ENCODE measurements at regions not wholly inside any gene's neighbourhood (a gene's known extent, or its start where the extent isn't known, plus 50 kb on each side); places are given as distances from the start of the nearest gene placed in this dataset.
A peak's percentile ranks its signal among the peaks of the same experiment; 100 is the strongest.

GRCh38 chr3:25906132-25906906 lies 116.4 kb downstream of the OXSM start:
- CTCF ChIA-PET, result interaction anchor here (1.0 to 1.9 kb wide), 3 partner anchors 16 to 258 kb away, joined by 3 to 8 read pairs (median 3); no protein-coding TSS in a partner anchor

GRCh38 chr3:25907081-25907480 lies 117.2 kb downstream of the OXSM start:
- ChIA-PET POLR2A (no interaction called here), CTCF (interaction anchor here (1.1 to 1.9 kb wide), 3 partner anchors 13 to 259 kb away, joined by 3 to 8 read pairs (median 3); no protein-coding TSS in a partner anchor)
- no peak for DNase-seq (ENCODE audit: extremely low spot score)
- TF ChIP-seq CTCF (IDR thresholded peaks at IDR 0.05; ENCODE audit: control extremely low read depth, extremely low read depth, low read depth, missing control alignments), result no peak

More at GRCh38 chr3:25906132-25906906, 116.4 kb downstream of the OXSM start:
- POLR2A ChIA-PET, result no interaction called here
- DNase-seq (ENCODE audit: extremely low spot score), result no peak
- no peak for TF ChIP-seq CTCF (IDR thresholded peaks at IDR 0.05; ENCODE audit: control extremely low read depth, extremely low read depth, low read depth, missing control alignments)

GRCh38 chr3:25910105-25910504 lies 120.2 kb downstream of the OXSM start:
- CTCF ChIA-PET, result interaction anchor here (1.1 to 2.6 kb wide), 4 partner anchors 16 to 263 kb away, joined by 3 to 12 read pairs (median 4); no protein-coding TSS in a partner anchor
- DNase-seq (ENCODE audit: extremely low spot score), result no peak
- POLR2A ChIA-PET, result no interaction called here
- no peak for TF ChIP-seq CTCF (IDR thresholded peaks at IDR 0.05; ENCODE audit: control extremely low read depth, extremely low read depth, low read depth, missing control alignments)

- no peak for DNase-seq (ENCODE audit: extremely low spot score)
- POLR2A ChIA-PET, result no interaction called here
- CTCF ChIA-PET, result interaction anchor here (0.7 to 2.6 kb wide), 11 partner anchors 10 to 263 kb away, joined by 3 to 12 read pairs (median 4); no protein-coding TSS in a partner anchor
- peak; percentile 44 for TF ChIP-seq CTCF (IDR thresholded peaks at IDR 0.05; ENCODE audit: control extremely low read depth, extremely low read depth, low read depth, missing control alignments)
These were observed 121.1 kb downstream of the OXSM start for GRCh38 chr3:25910997-25911396.

GRCh38 chr3:25911525-25912295 lies 121.8 kb downstream of the OXSM start:
- no peak for DNase-seq (ENCODE audit: extremely low spot score)
- POLR2A ChIA-PET, result no interaction called here
- no peak for TF ChIP-seq CTCF (IDR thresholded peaks at IDR 0.05; ENCODE audit: control extremely low read depth, extremely low read depth, low read depth, missing control alignments)
- CTCF ChIA-PET, result interaction anchor here (1.0 to 2.6 kb wide), 9 partner anchors 10 to 264 kb away, joined by 3 to 12 read pairs (median 4); no protein-coding TSS in a partner anchor

GRCh38 chr3:25913179-25913578 lies 123.3 kb downstream of the OXSM start:
- ChIA-PET CTCF (interaction anchor here (1.5 kb wide), 2 partner anchors 11 to 54 kb away, joined by 3 to 5 read pairs; no protein-coding TSS in a partner anchor), POLR2A (no interaction called here)
- no peak for TF ChIP-seq CTCF (IDR thresholded peaks at IDR 0.05; ENCODE audit: control extremely low read depth, extremely low read depth, low read depth, missing control alignments)
- no peak for DNase-seq (ENCODE audit: extremely low spot score)
